GM23338 (cell line): ENCODE measurements at regions not wholly inside any gene's neighbourhood (a gene's known extent, or its start where the extent isn't known, plus 50 kb on each side); places are given as distances from the start of the nearest gene placed in this dataset.
A peak's percentile ranks its signal among the peaks of the same experiment; 100 is the strongest.

Source experiments
- ATAC-seq: fragments of 200-7000 bp; cut with Tn5 transposase; 3 replicates; pipeline ENCODE4 v1.9.1; 2020
- DNase-seq: peaks from one replicate; pipeline ENCODE4 v3.0.0-alpha.2; 2015; ENCODE audit warnings: low spot score
- H2AFZ ChIP-seq: fragments of 200-600 bp; sonication (generic); 2 replicates; pipeline ENCODE4 v1.8.0; 2016; ENCODE audit warnings: antibody characterized with exemption, mild to moderate bottlenecking, moderate library complexity
- H3F3A ChIP-seq: fragments of 200-600 bp; sonication (generic); replicated peaks from 2 replicates; pipeline ENCODE4 v1.8.0; 2017; ENCODE audit warnings: antibody characterized with exemption, mixed run types, low read depth
- H3K27ac ChIP-seq: fragments of 200-600 bp; sonication (generic); 2 replicates; pipeline ENCODE4 v1.6.1; 2016; ENCODE audit warnings: low read depth
- H3K27me3 ChIP-seq: fragments of 200-600 bp; sonication (generic); 2 replicates; pipeline ENCODE4 v1.8.0; 2016; ENCODE audit warnings: mild to moderate bottlenecking, mixed run types, moderate library complexity; ENCODE audit not compliant: insufficient read depth
- H3K36me3 ChIP-seq: fragments of 200-600 bp; sonication (generic); 2 replicates; pipeline ENCODE4 v1.8.0; 2016; ENCODE audit warnings: mild to moderate bottlenecking; ENCODE audit not compliant: insufficient read depth
- H3K4me1 ChIP-seq: fragments of 200-600 bp; sonication (generic); 2 replicates; pipeline ENCODE4 v1.8.0; 2016; ENCODE audit warnings: mild to moderate bottlenecking, moderate library complexity; ENCODE audit not compliant: insufficient read depth
- H3K4me2 ChIP-seq: fragments of 200-600 bp; sonication (generic); 2 replicates; pipeline ENCODE4 v1.7.1; 2017; ENCODE audit warnings: mixed run types
- H3K4me3 ChIP-seq: fragments of 200-600 bp; sonication (generic); 2 replicates; pipeline ENCODE4 v1.6.1; 2016; ENCODE audit warnings: mixed run types
- H3K79me2 ChIP-seq: fragments of 200-600 bp; sonication (generic); replicated peaks from 2 replicates; pipeline ENCODE4 v1.8.0; 2017; ENCODE audit warnings: mild to moderate bottlenecking; ENCODE audit not compliant: insufficient read depth
- H3K9me2 ChIP-seq: fragments of 200-600 bp; sonication (generic); 2 replicates; pipeline ENCODE4 v1.8.0; 2017; ENCODE audit not compliant: insufficient read depth
- H4K20me1 ChIP-seq: fragments of 200-600 bp; sonication (generic); replicated peaks from 2 replicates; pipeline ENCODE4 v1.8.0; 2017; ENCODE audit warnings: mild to moderate bottlenecking; ENCODE audit not compliant: insufficient read depth
- H3K27ac Mint-ChIP-seq: 2 replicates; pipeline ENCODE4 v1.8.0; 2020; ENCODE audit warnings: inconsistent platforms, mild to moderate bottlenecking, moderate library complexity, mixed read lengths
- H3K27me3 Mint-ChIP-seq: 3 replicates; pipeline ENCODE4 v1.8.0; 2022; ENCODE audit warnings: low read depth, mild to moderate bottlenecking, moderate library complexity, mixed read lengths, inconsistent platforms; ENCODE audit not compliant: insufficient read depth, poor library complexity
- H3K36me3 Mint-ChIP-seq: 3 replicates; pipeline ENCODE4 v1.8.0; 2021; ENCODE audit warnings: low read depth, mild to moderate bottlenecking, inconsistent platforms, moderate library complexity, mixed read lengths
- H3K4me1 Mint-ChIP-seq: 3 replicates; pipeline ENCODE4 v1.8.0; 2020; ENCODE audit warnings: mild to moderate bottlenecking, inconsistent platforms, mixed read lengths
- H3K4me3 Mint-ChIP-seq: 3 replicates; pipeline ENCODE4 v1.8.0; 2021; ENCODE audit warnings: moderate library complexity, mild to moderate bottlenecking, inconsistent platforms, mixed read lengths
- H3K9me3 Mint-ChIP-seq: 3 replicates; pipeline ENCODE4 v1.8.0; 2020; ENCODE audit warnings: moderate library complexity, mild to moderate bottlenecking, inconsistent platforms, mixed read lengths
- CREB1 ChIP-seq: fragments of 250-450 bp; sonication (Bioruptor Pico); IDR thresholded peaks from 2 replicates; pipeline ENCODE4 v1.5.0; 2020; ENCODE audit warnings: low read depth, mild to moderate bottlenecking, moderate library complexity
- CTCF ChIP-seq, 2 experiments: fragments of 200-600 bp in 1 of 2; sonication (generic) in 1 of 2; conservative IDR thresholded peaks; 2 replicates each; pipeline versions ENCODE4 v1.5.1 to v1.6.1; 2016 to 2017; ENCODE audit warnings: antibody characterized with exemption in 2 of 2, low read depth in 2 of 2, mild to moderate bottlenecking in 2 of 2, moderate library complexity in 1 of 2
- ETS1 ChIP-seq: IDR thresholded peaks from 2 replicates; pipeline ENCODE4 v1.6.1; 2016; ENCODE audit warnings: antibody characterized with exemption
- EZH2 ChIP-seq: fragments of 200-600 bp; sonication (generic); IDR thresholded peaks from one replicate; pipeline ENCODE4 v1.8.0; 2017; ENCODE audit warnings: antibody characterized with exemption, mild to moderate bottlenecking, low read depth; ENCODE audit not compliant: unreplicated experiment
- EZH2phosphoT487 ChIP-seq: fragments of 200-600 bp; sonication (generic); IDR thresholded peaks from one replicate; pipeline ENCODE4 v1.8.1; 2018; ENCODE audit warnings: antibody characterized with exemption; ENCODE audit not compliant: unreplicated experiment
- JUNB ChIP-seq: IDR thresholded peaks from one replicate; pipeline ENCODE4 v1.6.1; 2016; ENCODE audit warnings: antibody characterized with exemption; ENCODE audit not compliant: unreplicated experiment
- NANOG ChIP-seq: IDR thresholded peaks from 2 replicates; pipeline ENCODE4 v1.6.1; 2016; ENCODE audit warnings: antibody characterized with exemption, borderline replicate concordance
- POLR2AphosphoS5 ChIP-seq: IDR thresholded peaks from 2 replicates; pipeline ENCODE4 v1.6.1; 2016; ENCODE audit warnings: antibody characterized with exemption, low read depth
- REST ChIP-seq: IDR thresholded peaks from one replicate; pipeline ENCODE4 v1.6.1; 2018; ENCODE audit warnings: antibody characterized with exemption; ENCODE audit not compliant: unreplicated experiment
- STAT1 ChIP-seq: IDR thresholded peaks from one replicate; pipeline ENCODE4 v1.6.1; 2016; ENCODE audit warnings: antibody characterized with exemption; ENCODE audit not compliant: unreplicated experiment
- ZNF114 ChIP-seq: fragments of 250-450 bp; sonication (Bioruptor Pico); IDR thresholded peaks from 2 replicates; pipeline ENCODE4 v1.5.0; 2020; ENCODE audit warnings: mild to moderate bottlenecking, moderate library complexity
- ZNF331 ChIP-seq: fragments of 250-450 bp; sonication (Bioruptor Pico); IDR thresholded peaks from 2 replicates; pipeline ENCODE4 v1.5.0; 2020; ENCODE audit warnings: low read depth, mild to moderate bottlenecking, moderate library complexity
- ZNF462 ChIP-seq: fragments of 250-450 bp; sonication (Bioruptor Pico); IDR thresholded peaks from 2 replicates; pipeline ENCODE4 v1.5.0; 2020; ENCODE audit warnings: mild to moderate bottlenecking, moderate library complexity

- Histone ChIP-seq H3K4me2 (no peak overlapping the region), H2AFZ (peak overlapping the region; percentile 84), H3K4me1 (no peaks in the 10 kb centered on the region), H3F3A (no peaks in the 10 kb centered on the region), H3K4me3 (no peak overlapping the region), H3K9me2 (no peaks in the 10 kb centered on the region), H3K27me3 (no peaks in the 10 kb centered on the region), H4K20me1 (no peaks in the 10 kb centered on the region), H3K36me3 (no peaks in the 10 kb centered on the region), H3K79me2 (no peaks in the 10 kb centered on the region), H3K27ac (no peak overlapping the region)
- Mint-ChIP-seq H3K4me3 (no peak overlapping the region), H3K36me3 (no peaks in the 10 kb centered on the region), H3K27me3 (no peaks in the 10 kb centered on the region), H3K27ac (no peak overlapping the region), H3K9me3 (no peaks in the 10 kb centered on the region), H3K4me1 (peaks cover 7% of the 10 kb centered on the region)
- DNase-seq: no peak
- no peak for TF ChIP-seq EZH2
- TF ChIP-seq NANOG: no peak
- no peak for TF ChIP-seq CREB1 (CRISPR knock-in tag)
- TF ChIP-seq ZNF114 (CRISPR knock-in tag): no peak
- TF ChIP-seq ZNF462: no peak
- no peak for TF ChIP-seq REST
- no peak for TF ChIP-seq POLR2AphosphoS5
- no peak for TF ChIP-seq JUNB
- TF ChIP-seq CTCF (conservative IDR thresholded peaks at IDR 0.05; ENCODE audit: low read depth in 2 of 2): no peak
- TF ChIP-seq STAT1: no peak
- TF ChIP-seq EZH2phosphoT487: no peak
- no peak for TF ChIP-seq ZNF331 (CRISPR knock-in tag)
- no peak for TF ChIP-seq ETS1
- peak; percentile 57 for ATAC-seq
Measured at GRCh38 chr10:34954142-34954541, 136.0 kb downstream of the CUL2 start.
